ENCODE measurements at regions not wholly inside any gene's neighbourhood (a gene's known extent, or its start where the extent isn't known, plus 50 kb on each side); places are given as distances from the start of the nearest gene placed in this dataset.

- TF ChIP-seq EZH2phosphoT487 (IDR thresholded peaks at IDR 0.05; ENCODE audit: borderline replicate concordance, low read depth, low read length) (no peak), CTCF (conservative IDR thresholded peaks at IDR 0.05; ENCODE audit: low read length) (no peak)
- intact Hi-C loops (cut with micrococcal nuclease; ENCODE audit: unreplicated experiment), result no loop called here
- no TSS peak for BruUV-seq (replicated peaks)
These were observed 510.2 kb downstream of the RPS24 start for GRCh38 chr10:78543749-78544362.

DNA sequence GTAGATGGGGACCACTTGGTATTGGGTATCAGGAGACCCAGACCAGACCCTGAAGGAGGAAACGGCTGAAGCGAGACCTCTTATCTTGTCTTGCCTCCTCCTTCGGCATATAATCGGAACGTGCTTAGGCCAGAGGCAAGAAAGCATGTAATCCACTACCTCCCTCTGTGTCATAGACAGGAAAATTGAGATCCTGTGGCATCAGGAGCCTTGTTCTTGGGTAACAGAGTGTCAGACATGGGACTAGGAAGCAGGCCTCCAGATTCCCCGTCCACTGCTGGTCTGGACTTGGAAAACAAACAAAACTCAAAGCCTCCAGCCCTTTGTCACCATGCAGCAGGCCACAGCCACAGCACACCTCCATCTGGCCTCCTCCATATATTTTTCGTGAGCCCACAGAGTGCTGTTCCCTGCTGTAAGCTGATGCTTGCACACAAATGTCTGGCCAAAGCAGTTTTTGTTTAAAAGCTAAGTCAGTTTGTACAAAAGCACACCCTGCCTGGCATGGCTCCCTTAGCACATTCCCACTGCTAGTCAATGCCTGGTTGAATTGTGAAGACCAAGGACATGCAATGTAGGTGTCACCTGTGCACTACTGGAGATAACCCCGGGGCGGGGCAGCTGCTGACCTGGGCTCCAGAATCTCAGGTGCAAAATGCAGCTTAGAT, 510.9 kb downstream of the RPS24 start:
- no peak for DNase-seq (ENCODE audit: low spot score)
- Histone ChIP-seq H2AFZ (ENCODE audit: low read length) (no peak overlapping the region), H3K4me1 (ENCODE audit: insufficient read depth, low read length, poor library complexity, severe bottlenecking) (no peaks in the 10 kb centered on the region), H3K27ac (ENCODE audit: low read depth, low read length, poor library complexity, severe bottlenecking) (no peak overlapping the region), H3K9me2 (ENCODE audit: insufficient read depth, low read length) (no peaks in the 10 kb centered on the region), H3K4me2 (ENCODE audit: low read length) (no peak overlapping the region), H3K36me3 (ENCODE audit: insufficient read depth, low read length) (no peaks in the 10 kb centered on the region), H3K4me3 (ENCODE audit: low read depth, low read length, poor library complexity, severe bottlenecking) (no peak overlapping the region), H3K9me3 (ENCODE audit: low read length) (no peaks in the 10 kb centered on the region), H4K20me1 (ENCODE audit: insufficient read depth, low read length) (no peaks in the 10 kb centered on the region), H3K79me2 (ENCODE audit: insufficient read depth, low read depth, low read length) (no peaks in the 10 kb centered on the region)
- intact Hi-C loops (cut with micrococcal nuclease; ENCODE audit: unreplicated experiment), result no loop called here
- TF ChIP-seq CTCF (conservative IDR thresholded peaks at IDR 0.05; ENCODE audit: low read length) (no peak), EZH2phosphoT487 (IDR thresholded peaks at IDR 0.05; ENCODE audit: borderline replicate concordance, low read depth, low read length) (no peak)
- CTCF ChIA-PET (ENCODE audit: unreplicated experiment), result no interaction called here
- POLR2A ChIA-PET, result no interaction called here
- BruUV-seq (replicated peaks), result no TSS peak

More at GRCh38 chr10:78543749-78544362, 510.2 kb downstream of the RPS24 start:
- POLR2A ChIA-PET, result no interaction called here
- no peaks in the 10 kb centered on the region for H3K4me1 ChIP-seq (ENCODE audit: insufficient read depth, low read length, poor library complexity, severe bottlenecking)
- no peak overlapping the region for H2AFZ ChIP-seq (ENCODE audit: low read length)
- H3K4me3 ChIP-seq (ENCODE audit: low read depth, low read length, poor library complexity, severe bottlenecking), result no peak overlapping the region
- CTCF ChIA-PET (ENCODE audit: unreplicated experiment), result no interaction called here
- H3K9me3 ChIP-seq (ENCODE audit: low read length), result no peaks in the 10 kb centered on the region
- H3K27ac ChIP-seq (ENCODE audit: low read depth, low read length, poor library complexity, severe bottlenecking), result no peak overlapping the region
- DNase-seq (ENCODE audit: low spot score), result no peak
- H3K79me2 ChIP-seq (ENCODE audit: insufficient read depth, low read depth, low read length), result no peaks in the 10 kb centered on the region
- H3K9me2 ChIP-seq (ENCODE audit: insufficient read depth, low read length), result no peaks in the 10 kb centered on the region
- H4K20me1 ChIP-seq (ENCODE audit: insufficient read depth, low read length), result no peaks in the 10 kb centered on the region
- no peaks in the 10 kb centered on the region for H3K36me3 ChIP-seq (ENCODE audit: insufficient read depth, low read length)
- no peak overlapping the region for H3K4me2 ChIP-seq (ENCODE audit: low read length)

- H3K9me3 ChIP-seq (ENCODE audit: low read length), result no peaks in the 10 kb centered on the region
- no peak overlapping the region for H3K4me3 ChIP-seq (ENCODE audit: low read depth, low read length, poor library complexity, severe bottlenecking)
- TF ChIP-seq CTCF (conservative IDR thresholded peaks at IDR 0.05; ENCODE audit: low read length), result no peak
- TF ChIP-seq EZH2phosphoT487 (IDR thresholded peaks at IDR 0.05; ENCODE audit: borderline replicate concordance, low read depth, low read length), result no peak
- no peak overlapping the region for H2AFZ ChIP-seq (ENCODE audit: low read length)
- no peaks in the 10 kb centered on the region for H3K79me2 ChIP-seq (ENCODE audit: insufficient read depth, low read depth, low read length)
- no peaks in the 10 kb centered on the region for H3K4me1 ChIP-seq (ENCODE audit: insufficient read depth, low read length, poor library complexity, severe bottlenecking)
- CTCF ChIA-PET (ENCODE audit: unreplicated experiment), result interaction anchor here (0.6 kb wide), 1 partner anchor 466 kb away, joined by 4 read pairs; no protein-coding TSS in a partner anchor
- intact Hi-C loops (cut with micrococcal nuclease; ENCODE audit: unreplicated experiment), result no loop called here
- H3K27ac ChIP-seq (ENCODE audit: low read depth, low read length, poor library complexity, severe bottlenecking), result no peak overlapping the region
- H3K36me3 ChIP-seq (ENCODE audit: insufficient read depth, low read length), result no peaks in the 10 kb centered on the region
- no peaks in the 10 kb centered on the region for H3K9me2 ChIP-seq (ENCODE audit: insufficient read depth, low read length)
- no peaks in the 10 kb centered on the region for H4K20me1 ChIP-seq (ENCODE audit: insufficient read depth, low read length)
- POLR2A ChIA-PET, result no interaction called here
- DNase-seq (ENCODE audit: low spot score), result peak; percentile 6
- no peak overlapping the region for H3K4me2 ChIP-seq (ENCODE audit: low read length)
- no TSS peak for BruUV-seq (replicated peaks)
These were observed 512.1 kb downstream of the RPS24 start for GRCh38 chr10:78545756-78546155.

Measured in OCI-LY7 (cell line).